Inferior parietal cortex (tissue), 1 donor: ENCODE measurements at regions not wholly inside any gene's neighbourhood (a gene's known extent, or its start where the extent isn't known, plus 50 kb on each side); places are given as distances from the start of the nearest gene placed in this dataset.

Experiments used
- DNase-seq: peaks from one replicate; pipeline ENCODE4 v3.0.0-alpha.2; 2016; ENCODE audit errors: extremely low spot score

GRCh38 chr20:43803276-43803675 lies 76.5 kb upstream of the GTSF1L start:
- DNase-seq = no peak

- no peak for DNase-seq
Measured at GRCh38 chr20:43800186-43800585, 73.4 kb upstream of the GTSF1L start.

DNA sequence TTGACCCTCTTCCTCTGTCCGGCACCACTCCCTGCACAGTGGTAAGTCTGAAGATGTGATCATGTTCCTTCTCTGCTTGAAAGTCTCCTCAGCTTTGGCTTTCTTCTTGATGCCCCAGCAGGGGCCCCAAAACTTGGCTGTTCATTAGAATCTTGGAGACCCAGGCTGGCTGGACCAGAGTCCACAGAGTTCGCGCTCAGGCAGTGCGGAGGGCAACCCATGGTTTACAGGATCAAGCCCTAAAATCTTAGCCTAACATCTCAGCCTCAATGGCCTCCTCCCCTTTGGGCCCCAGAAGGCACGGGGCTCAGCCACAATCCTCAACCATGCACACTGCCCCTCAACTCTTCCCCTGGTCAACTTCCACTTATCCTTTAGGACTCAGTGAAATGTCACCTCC lies 72.9 kb upstream of the GTSF1L start:
- no peak for DNase-seq

DNA sequence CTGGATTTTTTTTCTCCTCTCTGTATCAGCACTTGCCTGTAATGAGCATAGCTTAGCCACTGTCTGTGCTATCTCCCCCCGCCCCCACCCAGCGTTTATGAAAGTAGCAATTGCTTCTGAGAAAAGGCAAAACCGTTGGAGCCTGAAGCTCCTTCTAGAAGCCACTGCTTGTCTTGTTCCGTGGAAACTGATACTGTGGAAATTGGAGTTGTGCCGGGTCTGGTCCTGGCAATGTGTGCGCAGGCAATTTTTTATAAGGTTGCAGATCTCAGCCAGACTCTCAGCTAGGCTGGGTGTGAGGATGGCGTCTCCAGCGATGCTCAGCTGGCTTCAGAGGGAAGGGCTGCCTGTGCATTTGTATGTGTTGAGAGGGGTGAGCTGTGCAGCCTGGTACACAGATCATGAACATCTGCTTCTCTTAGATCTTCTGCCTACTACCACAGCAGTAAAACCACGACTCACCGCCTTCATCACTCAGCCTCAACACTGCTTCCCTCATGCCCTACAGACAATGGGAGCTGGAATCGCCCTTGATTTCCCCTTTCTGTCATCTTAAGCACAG lies 72.4 kb upstream of the GTSF1L start:
- peak; percentile 3 for DNase-seq

DNA sequence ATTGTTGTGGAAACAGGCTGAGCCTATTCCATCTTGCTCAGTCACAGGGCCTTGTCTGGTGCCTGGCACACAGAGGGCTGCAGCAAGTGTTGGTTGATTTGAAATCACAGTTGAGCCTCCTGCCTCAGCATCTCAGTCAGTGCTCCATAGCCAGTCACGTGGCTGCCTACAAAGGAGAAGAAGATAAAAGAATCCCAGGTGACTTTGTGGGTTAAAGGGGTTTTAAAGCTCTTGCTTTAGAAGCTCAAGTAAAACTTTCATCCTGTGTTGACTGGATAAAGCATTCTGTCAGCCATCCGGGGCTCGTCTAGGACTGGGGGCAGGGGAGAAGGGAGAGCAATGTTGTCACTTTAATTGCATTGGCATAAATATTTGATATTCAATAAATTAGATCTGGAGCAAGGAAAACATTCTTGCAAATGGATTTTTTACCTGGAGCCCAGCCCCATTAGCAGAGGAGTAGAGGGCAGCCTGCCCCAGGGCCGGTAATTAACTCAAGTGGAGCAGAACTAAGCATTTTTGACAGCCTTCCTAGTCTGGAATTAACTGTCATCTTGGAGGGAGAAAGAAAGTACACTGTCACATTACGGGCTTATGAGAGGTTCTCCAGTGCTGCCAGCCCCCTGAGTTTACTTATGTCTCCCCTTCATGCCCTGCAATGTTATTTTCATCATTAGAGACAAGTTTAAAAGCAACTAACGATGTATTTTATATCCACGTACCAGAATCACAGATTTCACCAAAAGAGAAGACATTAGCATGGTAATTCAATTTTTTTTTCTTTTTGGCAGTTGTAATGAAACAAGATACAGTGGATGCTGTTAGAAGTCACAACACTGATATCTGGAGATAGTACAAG lies 71.7 kb upstream of the GTSF1L start:
- DNase-seq = no peak

- no peak for DNase-seq
Measured at GRCh38 chr20:43794326-43794725, 67.5 kb upstream of the GTSF1L start.

DNA sequence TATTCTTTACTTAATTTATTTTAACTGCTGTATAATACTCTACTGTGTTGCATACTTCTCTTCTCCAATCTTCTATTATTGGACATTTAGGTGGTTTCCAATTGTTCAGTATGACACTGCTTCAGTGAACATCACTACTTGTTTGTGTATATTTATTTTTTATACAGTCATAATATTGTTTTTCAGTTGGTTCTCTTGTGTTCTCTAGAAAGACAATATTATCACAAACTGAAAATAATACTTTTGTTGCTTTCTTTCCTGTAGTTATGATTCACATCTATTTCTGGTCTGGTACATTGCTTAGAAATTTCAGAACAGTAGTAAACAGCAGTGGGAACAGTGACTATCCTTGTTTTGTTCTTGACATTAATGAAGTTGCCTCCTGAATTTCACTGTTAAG lies 62.8 kb upstream of the GTSF1L start:
- DNase-seq = no peak

DNA sequence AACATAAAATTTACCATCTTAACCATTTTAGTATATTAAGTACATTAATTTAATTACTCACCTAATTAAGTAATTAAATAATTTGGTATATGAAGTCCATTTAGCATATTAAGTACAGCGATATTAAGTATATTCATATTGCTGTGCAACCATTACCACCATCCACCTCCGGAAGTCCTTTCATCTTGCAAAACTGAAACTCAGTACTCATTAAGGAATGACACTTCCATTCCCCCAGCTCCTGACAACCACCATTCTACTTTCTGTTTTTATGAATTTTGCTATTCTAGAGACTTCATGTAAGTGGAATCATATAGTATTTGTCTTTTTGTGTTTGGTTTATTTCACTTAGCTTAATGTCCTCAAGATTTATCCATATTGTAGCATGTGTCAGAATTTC lies 61.1 kb upstream of the GTSF1L start:
- no peak for DNase-seq

DNA sequence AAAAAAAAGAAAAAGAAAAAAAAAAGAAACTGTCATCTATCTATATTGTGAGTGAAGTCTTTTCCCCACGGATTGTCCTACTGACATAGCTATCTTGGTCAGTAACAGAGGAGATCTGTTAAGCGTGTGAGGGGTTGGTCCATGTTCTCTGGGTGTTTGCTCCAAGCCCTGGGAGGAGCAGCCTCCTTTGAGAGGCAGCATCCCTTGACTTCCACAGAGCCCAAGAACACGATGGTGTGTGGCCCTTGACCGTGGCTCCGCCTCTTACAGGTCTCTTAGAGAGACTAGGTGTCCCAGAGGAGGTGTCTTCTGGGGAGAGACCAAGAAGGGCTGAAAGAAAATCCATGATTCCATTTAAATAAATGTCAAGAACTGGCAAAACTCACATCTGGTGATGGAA lies 60.1 kb upstream of the GTSF1L start:
- no peak for DNase-seq

GRCh38 chr20:43781215-43781614 lies 54.4 kb upstream of the GTSF1L start:
- DNase-seq = no peak

DNA sequence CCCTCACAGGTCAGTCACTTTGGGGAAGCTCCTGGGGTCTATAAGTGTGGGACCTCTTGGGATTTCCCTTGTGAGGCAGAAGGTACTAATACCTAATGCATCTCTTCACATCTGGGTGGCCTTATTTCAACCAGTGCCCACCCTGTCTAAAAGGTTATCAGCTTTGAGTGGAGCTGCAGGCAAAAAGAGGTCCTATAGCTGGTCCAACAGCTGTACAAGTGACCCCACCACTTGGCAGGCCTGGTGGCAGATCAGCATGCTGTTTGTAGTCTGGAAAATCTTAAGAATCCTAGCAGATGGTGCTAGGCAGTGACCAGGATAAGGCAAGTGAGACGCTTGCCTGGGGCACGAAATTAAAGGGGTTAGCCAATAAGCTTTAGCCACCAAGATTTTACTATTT lies 51.6 kb upstream of the GTSF1L start:
- no peak for DNase-seq

- no peak for DNase-seq
Measured at GRCh38 chr20:43776691-43777090, 49.9 kb upstream of the GTSF1L start.
